ENCODE measurements at regions not wholly inside any gene's neighbourhood (a gene's known extent, or its start where the extent isn't known, plus 50 kb on each side); places are given as distances from the start of the nearest gene placed in this dataset.

GRCh38 chr6:14889188-14889587 is 356.7 kb upstream of the JARID2 start:
- Histone ChIP-seq H3K79me2 (replicated peaks; ENCODE audit: insufficient read depth, low read length) (no peaks in the 10 kb centered on the region), H4K20me1 (ENCODE audit: insufficient read depth) (no peaks in the 10 kb centered on the region), H3K9me2 (ENCODE audit: insufficient read depth, low read length) (no peaks in the 10 kb centered on the region), H3K4me2 (ENCODE audit: low read length) (no peak overlapping the region), H3K9me3 (ENCODE audit: low read length) (no peaks in the 10 kb centered on the region), H3K27me3 (ENCODE audit: insufficient read depth, low read depth, low read length) (no peaks in the 10 kb centered on the region), H3K27ac (ENCODE audit: low read length) (no peak overlapping the region), H3K9ac (ENCODE audit: low read length) (no peak overlapping the region), H3K36me3 (ENCODE audit: insufficient read depth, low read length) (no peaks in the 10 kb centered on the region), H3K4me3 (ENCODE audit: low read length) (no peak overlapping the region), H3F3A (ENCODE audit: insufficient read depth, low read length, poor library complexity, severe bottlenecking) (no peaks in the 10 kb centered on the region), H2AFZ (ENCODE audit: low read depth, low read length) (no peak overlapping the region)
- TF ChIP-seq CTCF (IDR thresholded peaks at IDR 0.05; ENCODE audit: poor library complexity, severe bottlenecking) = no peak
- no peak for TF ChIP-seq MXI1 (conservative IDR thresholded peaks at IDR 0.05; ENCODE audit: poor library complexity, severe bottlenecking)
- no peak for TF ChIP-seq REST (IDR thresholded peaks at IDR 0.05; ENCODE audit: borderline replicate concordance)
- TF ChIP-seq EZH2 (IDR thresholded peaks at IDR 0.05; ENCODE audit: borderline replicate concordance, insufficient read depth, low read length, poor library complexity, severe bottlenecking) = no peak
- no peak for TF ChIP-seq SMC3 (conservative IDR thresholded peaks at IDR 0.05; ENCODE audit: poor library complexity)
- TF ChIP-seq RAD21 (conservative IDR thresholded peaks at IDR 0.05) = no peak
- TF ChIP-seq POLR2AphosphoS5 (IDR thresholded peaks at IDR 0.05) = no peak
- TF ChIP-seq EP300 (conservative IDR thresholded peaks at IDR 0.05; ENCODE audit: poor library complexity, severe bottlenecking) = no peak
- no peak for TF ChIP-seq TAF1 (IDR thresholded peaks at IDR 0.05; ENCODE audit: low read depth)

DNA sequence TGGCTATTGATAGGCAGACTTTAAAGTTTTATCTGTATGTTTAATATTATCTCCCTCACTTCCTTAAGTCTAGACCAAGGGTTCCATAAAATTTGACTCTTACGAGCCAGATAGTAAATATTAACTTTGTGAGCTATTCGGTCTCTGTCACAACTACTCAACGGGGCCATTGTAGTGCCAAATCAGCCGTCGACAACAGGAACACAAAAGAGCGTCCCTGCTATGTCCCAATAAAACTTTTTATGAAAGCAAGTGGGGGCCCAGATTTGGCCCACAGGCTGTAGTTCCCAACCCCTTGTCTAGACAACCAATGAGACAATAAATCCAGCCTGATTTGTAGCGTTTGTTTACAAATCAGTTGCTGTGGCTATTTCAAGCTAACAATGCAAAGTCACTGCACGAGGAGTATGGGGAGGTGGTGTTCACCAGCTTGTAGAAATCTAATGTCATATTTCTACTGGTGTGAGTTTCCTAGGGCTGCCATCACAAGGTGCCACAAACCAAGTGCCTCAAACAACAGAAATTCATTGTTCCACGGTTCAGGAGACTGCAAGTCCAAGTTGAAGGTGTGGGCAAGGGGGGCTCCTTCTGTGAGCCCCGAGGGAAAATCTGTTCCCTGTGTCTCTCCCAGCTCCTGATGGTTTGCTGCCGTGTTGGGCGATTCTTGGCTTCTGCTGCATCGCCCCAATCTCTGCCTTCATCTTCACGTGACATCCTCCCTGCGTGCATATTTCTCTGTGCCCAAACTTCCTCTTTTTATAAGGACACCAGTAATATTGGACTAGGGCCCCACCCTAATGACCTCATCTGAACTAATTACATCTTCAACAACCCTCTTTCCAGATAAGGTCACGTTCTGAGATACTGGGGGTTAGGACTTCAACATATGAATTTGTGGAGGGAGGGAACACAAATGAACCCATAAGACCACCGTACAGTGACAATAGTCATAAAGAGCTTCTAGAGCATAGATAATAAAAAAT is 356.0 kb upstream of the JARID2 start:
- Histone ChIP-seq H3K27ac (ENCODE audit: low read length) (no peak overlapping the region), H3K4me2 (ENCODE audit: low read length) (no peak overlapping the region)

More for the DNA sequence above, 356.0 kb upstream of the JARID2 start:
- TF ChIP-seq EP300 (conservative IDR thresholded peaks at IDR 0.05; ENCODE audit: poor library complexity, severe bottlenecking) (no peak), RAD21 (conservative IDR thresholded peaks at IDR 0.05) (no peak), CTCF (IDR thresholded peaks at IDR 0.05; ENCODE audit: poor library complexity, severe bottlenecking) (no peak), SMC3 (conservative IDR thresholded peaks at IDR 0.05; ENCODE audit: poor library complexity) (no peak), REST (IDR thresholded peaks at IDR 0.05; ENCODE audit: borderline replicate concordance) (no peak), POLR2AphosphoS5 (IDR thresholded peaks at IDR 0.05) (no peak), MXI1 (conservative IDR thresholded peaks at IDR 0.05; ENCODE audit: poor library complexity, severe bottlenecking) (no peak), TAF1 (IDR thresholded peaks at IDR 0.05; ENCODE audit: low read depth) (no peak), EZH2 (IDR thresholded peaks at IDR 0.05; ENCODE audit: borderline replicate concordance, insufficient read depth, low read length, poor library complexity, severe bottlenecking) (no peak)
- Histone ChIP-seq H3K9me2 (ENCODE audit: insufficient read depth, low read length) (no peaks in the 10 kb centered on the region), H3K4me3 (ENCODE audit: low read length) (no peak overlapping the region), H3K79me2 (replicated peaks; ENCODE audit: insufficient read depth, low read length) (no peaks in the 10 kb centered on the region), H3F3A (ENCODE audit: insufficient read depth, low read length, poor library complexity, severe bottlenecking) (no peaks in the 10 kb centered on the region), H3K27me3 (ENCODE audit: insufficient read depth, low read depth, low read length) (no peaks in the 10 kb centered on the region), H3K9ac (ENCODE audit: low read length) (no peak overlapping the region), H3K9me3 (ENCODE audit: low read length) (no peaks in the 10 kb centered on the region), H2AFZ (ENCODE audit: low read depth, low read length) (no peak overlapping the region), H3K36me3 (ENCODE audit: insufficient read depth, low read length) (no peaks in the 10 kb centered on the region), H4K20me1 (ENCODE audit: insufficient read depth) (no peaks in the 10 kb centered on the region)
